ENCODE measurements at regions not wholly inside any gene's neighbourhood (a gene's known extent, or its start where the extent isn't known, plus 50 kb on each side); places are given as distances from the start of the nearest gene placed in this dataset.

DNA sequence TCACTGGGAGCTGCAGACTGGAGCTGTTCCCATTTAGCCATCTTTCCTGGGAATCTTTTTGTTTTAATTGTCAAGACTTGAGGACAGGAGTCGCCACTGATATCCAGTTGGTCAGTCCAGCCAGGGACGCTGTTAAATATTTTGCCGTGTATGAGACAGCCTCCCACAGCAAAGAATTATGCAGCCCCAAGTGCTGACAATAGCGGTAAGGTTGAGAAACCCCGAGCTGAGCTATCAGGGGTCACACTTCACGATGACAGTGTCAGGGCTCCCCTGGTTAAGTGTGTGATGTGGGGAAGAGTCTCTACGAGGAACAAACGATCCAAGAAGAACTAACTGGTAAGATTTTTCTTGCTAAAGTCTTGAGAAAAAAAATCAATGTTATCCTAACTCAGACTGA lies 372.0 kb upstream of the MPDZ start:
- H4K20me1 ChIP-seq (replicated peaks; ENCODE audit: control insufficient read depth, extremely low read depth, insufficient read depth, low read length) = no peaks in the 10 kb centered on the region
- H3K79me2 ChIP-seq (ENCODE audit: control insufficient read depth, insufficient read depth, low read length) = no peaks in the 10 kb centered on the region
- H3K27ac ChIP-seq (ENCODE audit: insufficient read depth, low read depth, low read length) = no peak overlapping the region
- no TSS peak for BruUV-seq (replicated peaks)
- POLR2A ChIA-PET = no interaction called here
- CTCF ChIA-PET = interaction anchor here (0.6 to 0.9 kb wide), 2 partner anchors 14 to 30 kb away, joined by 3 read pairs; no protein-coding TSS in a partner anchor
- H2AFZ ChIP-seq (ENCODE audit: low read depth, low read length) = no peak overlapping the region
- no peaks in the 10 kb centered on the region for H3K9me1 ChIP-seq (replicated peaks; ENCODE audit: control insufficient read depth, extremely low read depth, insufficient read depth, low read length)
- no peak overlapping the region for H3K4me3 ChIP-seq (replicated peaks in 1 of 3; ENCODE audit: insufficient read depth in 1 of 3, low read depth in 1 of 3, low read length in 3 of 3)
- H3K36me3 ChIP-seq (ENCODE audit: control insufficient read depth in 2 of 2, extremely low read depth in 1 of 2, insufficient read depth in 2 of 2, low read length in 2 of 2) = no peaks in the 10 kb centered on the region
- H3K4me1 ChIP-seq (ENCODE audit: control insufficient read depth, extremely low read depth, insufficient read depth, low read length) = no peaks in the 10 kb centered on the region
- dilution Hi-C loops (cut with MboI; ENCODE audit: extremely low pct_ligation_motif_present, low sequenced_read_pairs) = no loop called here
- H3K4me2 ChIP-seq (ENCODE audit: insufficient read depth, low read length) = no peak overlapping the region
- TF ChIP-seq, protein P1, sequence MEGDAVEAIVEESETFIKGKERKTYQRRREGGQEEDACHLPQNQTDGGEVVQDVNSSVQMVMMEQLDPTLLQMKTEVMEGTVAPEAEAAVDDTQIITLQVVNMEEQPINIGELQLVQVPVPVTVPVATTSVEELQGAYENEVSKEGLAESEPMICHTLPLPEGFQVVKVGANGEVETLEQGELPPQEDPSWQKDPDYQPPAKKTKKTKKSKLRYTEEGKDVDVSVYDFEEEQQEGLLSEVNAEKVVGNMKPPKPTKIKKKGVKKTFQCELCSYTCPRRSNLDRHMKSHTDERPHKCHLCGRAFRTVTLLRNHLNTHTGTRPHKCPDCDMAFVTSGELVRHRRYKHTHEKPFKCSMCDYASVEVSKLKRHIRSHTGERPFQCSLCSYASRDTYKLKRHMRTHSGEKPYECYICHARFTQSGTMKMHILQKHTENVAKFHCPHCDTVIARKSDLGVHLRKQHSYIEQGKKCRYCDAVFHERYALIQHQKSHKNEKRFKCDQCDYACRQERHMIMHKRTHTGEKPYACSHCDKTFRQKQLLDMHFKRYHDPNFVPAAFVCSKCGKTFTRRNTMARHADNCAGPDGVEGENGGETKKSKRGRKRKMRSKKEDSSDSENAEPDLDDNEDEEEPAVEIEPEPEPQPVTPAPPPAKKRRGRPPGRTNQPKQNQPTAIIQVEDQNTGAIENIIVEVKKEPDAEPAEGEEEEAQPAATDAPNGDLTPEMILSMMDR (IDR thresholded peaks at IDR 0.05; ENCODE audit: extremely low read depth in 1 of 2, insufficient read depth in 1 of 2, low read depth in 1 of 2, low read length in 2 of 2) = no peak
- TF ChIP-seq EZH2 (IDR thresholded peaks at IDR 0.05; ENCODE audit: borderline replicate concordance, low read depth, low read length, severe bottlenecking) (no peak), JUN (IDR thresholded peaks at IDR 0.05; ENCODE audit: borderline replicate concordance, insufficient read depth, insufficient read length, low read depth) (no peak), POLR2AphosphoS5 (IDR thresholded peaks at IDR 0.05; ENCODE audit: insufficient read depth, low read depth, low read length) (no peak), FOS (IDR thresholded peaks at IDR 0.05; ENCODE audit: borderline replicate concordance, insufficient read depth, low read length) (no peak), POLR2A (IDR thresholded peaks at IDR 0.05; ENCODE audit: low read depth, low read length) (no peak), MYC (IDR thresholded peaks at IDR 0.05; ENCODE audit: low read depth, low read length) (no peak)
- no peak overlapping the region for H3K9ac ChIP-seq (replicated peaks; ENCODE audit: extremely low read depth, insufficient read depth, low read length)
- intact Hi-C loops (cut with micrococcal nuclease) = no loop called here
- no peak for DNase-seq (ENCODE audit: low read depth, low spot score)
- no peak for FAIRE-seq
- no peaks in the 10 kb centered on the region for H3K9me3 ChIP-seq (replicated peaks; ENCODE audit: control insufficient read depth, insufficient read depth, low read length)
- H3K27me3 ChIP-seq (ENCODE audit: control insufficient read depth in 2 of 2, insufficient read depth in 2 of 2, low read length in 2 of 2) = no peaks in the 10 kb centered on the region

DNA sequence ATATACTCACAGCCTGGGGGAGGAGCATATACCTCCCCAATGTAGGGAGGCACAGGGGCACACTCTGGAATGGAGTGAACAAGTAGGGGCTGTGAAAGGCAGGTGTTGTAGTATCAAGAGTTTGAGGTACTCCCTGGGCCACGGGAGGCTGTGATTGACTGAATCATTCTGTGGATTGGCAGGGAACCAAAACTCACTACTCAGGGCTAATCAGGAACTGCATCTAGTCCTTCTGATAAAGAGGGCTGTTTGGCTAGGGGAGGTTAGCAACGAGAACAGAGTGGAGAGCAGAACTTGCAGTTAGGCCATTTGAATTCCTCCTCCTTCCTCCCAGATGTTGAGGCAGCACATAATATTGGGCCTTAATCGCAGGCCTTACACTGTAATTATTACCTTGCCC lies 369.2 kb upstream of the MPDZ start:
- H3K4me2 ChIP-seq (ENCODE audit: insufficient read depth, low read length) = no peak overlapping the region
- no peaks in the 10 kb centered on the region for H3K27me3 ChIP-seq (ENCODE audit: control insufficient read depth in 2 of 2, insufficient read depth in 2 of 2, low read length in 2 of 2)
- dilution Hi-C loops (cut with MboI; ENCODE audit: extremely low pct_ligation_motif_present, low sequenced_read_pairs) = no loop called here
- H3K4me1 ChIP-seq (ENCODE audit: control insufficient read depth, extremely low read depth, insufficient read depth, low read length) = no peaks in the 10 kb centered on the region
- ChIA-PET CTCF (no interaction called here), POLR2A (no interaction called here)
- H4K20me1 ChIP-seq (replicated peaks; ENCODE audit: control insufficient read depth, extremely low read depth, insufficient read depth, low read length) = no peaks in the 10 kb centered on the region
- no peak overlapping the region for H3K4me3 ChIP-seq (replicated peaks in 1 of 3; ENCODE audit: insufficient read depth in 1 of 3, low read depth in 1 of 3, low read length in 3 of 3)
- peak; percentile 17 for TF ChIP-seq GATA2 (IDR thresholded peaks at IDR 0.05; ENCODE audit: insufficient read depth, insufficient read length, low read depth, low read length)
- TF ChIP-seq POLR2A (IDR thresholded peaks at IDR 0.05; ENCODE audit: low read depth, low read length) = no peak
- H3K27ac ChIP-seq (ENCODE audit: insufficient read depth, low read depth, low read length) = no peak overlapping the region
- DNase-seq (ENCODE audit: low read depth, low spot score) = peak; percentile 6
- H3K79me2 ChIP-seq (ENCODE audit: control insufficient read depth, insufficient read depth, low read length) = no peaks in the 10 kb centered on the region
- BruUV-seq (replicated peaks) = no TSS peak
- H3K36me3 ChIP-seq (ENCODE audit: control insufficient read depth in 2 of 2, extremely low read depth in 1 of 2, insufficient read depth in 2 of 2, low read length in 2 of 2) = no peaks in the 10 kb centered on the region
- FAIRE-seq = no peak
- intact Hi-C loops (cut with micrococcal nuclease) = no loop called here
- no peak overlapping the region for H3K9ac ChIP-seq (replicated peaks; ENCODE audit: extremely low read depth, insufficient read depth, low read length)
- no peaks in the 10 kb centered on the region for H3K9me1 ChIP-seq (replicated peaks; ENCODE audit: control insufficient read depth, extremely low read depth, insufficient read depth, low read length)
- no peaks in the 10 kb centered on the region for H3K9me3 ChIP-seq (replicated peaks; ENCODE audit: control insufficient read depth, insufficient read depth, low read length)
- H2AFZ ChIP-seq (ENCODE audit: low read depth, low read length) = no peak overlapping the region

All from endothelial cell of umbilical vein (primary cell).